HFF-Myc (cell line): ENCODE measurements at regions not wholly inside any gene's neighbourhood (a gene's known extent, or its start where the extent isn't known, plus 50 kb on each side); places are given as distances from the start of the nearest gene placed in this dataset.

Experiments used
- DNase-seq: peaks from one replicate; pipeline ENCODE4 v3.0.0-alpha.2; 2011; ENCODE audit warnings: low read depth; ENCODE audit errors: extremely low read depth
- H3K4me3 ChIP-seq: replicated peaks from 2 replicates; pipeline ENCODE4 v1.5.1; 2011; ENCODE audit warnings: low read depth, mild to moderate bottlenecking, control low read depth, low read length
- TF ChIP-seq, protein P1 (sequence below): IDR thresholded peaks from 2 replicates; pipeline ENCODE4 v1.5.1; 2012; ENCODE audit warnings: mild to moderate bottlenecking, low read depth, low read length, control low read depth; ENCODE audit errors: missing control alignments

DNA sequence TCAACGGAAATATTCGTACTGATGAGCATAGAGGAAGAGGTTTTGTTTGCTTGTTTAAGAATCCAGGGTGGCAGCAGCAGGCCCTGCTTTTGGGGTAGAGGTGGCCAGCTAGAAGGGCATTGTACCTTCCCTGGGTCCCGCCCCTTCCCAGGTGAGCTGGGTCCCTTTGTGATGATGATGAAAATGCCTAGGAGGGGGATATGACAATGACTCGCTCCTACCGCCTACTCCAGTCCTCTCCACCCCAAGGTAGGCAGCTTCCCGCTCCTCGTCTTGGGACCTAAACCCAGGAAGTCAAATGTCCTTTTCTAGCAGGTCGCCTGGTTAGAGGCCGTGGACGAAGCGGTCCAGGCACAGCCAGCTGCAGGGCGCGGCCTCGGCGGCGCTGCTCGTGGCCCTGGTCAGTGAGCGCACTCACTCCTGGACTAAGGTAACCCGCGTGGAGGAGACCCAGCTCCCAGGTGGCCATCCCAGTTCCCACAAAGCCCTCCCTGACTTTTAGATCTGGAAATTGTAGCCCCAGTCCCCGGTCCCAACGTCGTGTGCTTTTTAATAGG lies 141.4 kb downstream of the LSMEM1 start:
- no peak for DNase-seq
- TF ChIP-seq, protein P1, sequence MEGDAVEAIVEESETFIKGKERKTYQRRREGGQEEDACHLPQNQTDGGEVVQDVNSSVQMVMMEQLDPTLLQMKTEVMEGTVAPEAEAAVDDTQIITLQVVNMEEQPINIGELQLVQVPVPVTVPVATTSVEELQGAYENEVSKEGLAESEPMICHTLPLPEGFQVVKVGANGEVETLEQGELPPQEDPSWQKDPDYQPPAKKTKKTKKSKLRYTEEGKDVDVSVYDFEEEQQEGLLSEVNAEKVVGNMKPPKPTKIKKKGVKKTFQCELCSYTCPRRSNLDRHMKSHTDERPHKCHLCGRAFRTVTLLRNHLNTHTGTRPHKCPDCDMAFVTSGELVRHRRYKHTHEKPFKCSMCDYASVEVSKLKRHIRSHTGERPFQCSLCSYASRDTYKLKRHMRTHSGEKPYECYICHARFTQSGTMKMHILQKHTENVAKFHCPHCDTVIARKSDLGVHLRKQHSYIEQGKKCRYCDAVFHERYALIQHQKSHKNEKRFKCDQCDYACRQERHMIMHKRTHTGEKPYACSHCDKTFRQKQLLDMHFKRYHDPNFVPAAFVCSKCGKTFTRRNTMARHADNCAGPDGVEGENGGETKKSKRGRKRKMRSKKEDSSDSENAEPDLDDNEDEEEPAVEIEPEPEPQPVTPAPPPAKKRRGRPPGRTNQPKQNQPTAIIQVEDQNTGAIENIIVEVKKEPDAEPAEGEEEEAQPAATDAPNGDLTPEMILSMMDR: no peak
- no peak overlapping the region for H3K4me3 ChIP-seq

GRCh38 chr7:112624416-112624815 lies 143.6 kb downstream of the LSMEM1 start:
- TF ChIP-seq, protein P1: no peak
- DNase-seq: no peak
- no peak overlapping the region for H3K4me3 ChIP-seq

- TF ChIP-seq, protein P1: no peak
- H3K4me3 ChIP-seq: no peak overlapping the region
- DNase-seq: no peak
These were observed 149.8 kb downstream of the LSMEM1 start for GRCh38 chr7:112630565-112630964.

- H3K4me3 ChIP-seq: no peak overlapping the region
- DNase-seq: no peak
- TF ChIP-seq, protein P1: no peak
These were observed 153.3 kb downstream of the LSMEM1 start for GRCh38 chr7:112634107-112634506.

DNA sequence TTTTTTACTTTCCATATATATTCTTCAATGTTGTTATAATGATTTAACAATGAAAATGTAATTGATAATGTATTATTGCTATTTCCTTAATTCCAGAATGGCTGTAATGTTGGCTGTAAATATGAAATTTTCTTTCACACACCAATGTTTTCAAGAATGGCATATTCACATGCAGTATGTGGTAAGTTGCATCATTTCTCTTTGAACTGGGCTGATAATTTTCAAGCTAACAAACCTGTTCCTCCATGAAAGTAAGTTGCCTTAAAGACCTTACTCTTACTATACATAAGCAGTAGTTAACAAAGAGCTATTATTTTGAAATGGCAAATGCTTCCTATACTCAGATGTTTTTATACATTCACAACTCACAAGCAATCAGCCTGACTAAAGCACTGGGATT lies 154.5 kb downstream of the TMEM168 start:
- DNase-seq: no peak
- TF ChIP-seq, protein P1: no peak
- H3K4me3 ChIP-seq: no peak overlapping the region

- TF ChIP-seq, protein P1: no peak
- DNase-seq: no peak
- H3K4me3 ChIP-seq: no peak overlapping the region
These were observed 151.4 kb downstream of the TMEM168 start for GRCh38 chr7:112638675-112639400.

GRCh38 chr7:112640685-112641084 lies 149.5 kb downstream of the TMEM168 start:
- no peak overlapping the region for H3K4me3 ChIP-seq
- TF ChIP-seq, protein P1: no peak
- DNase-seq: no peak
